ENCODE measurements at regions not wholly inside any gene's neighbourhood (a gene's known extent, or its start where the extent isn't known, plus 50 kb on each side); places are given as distances from the start of the nearest gene placed in this dataset.

GRCh38 chr11:82288471-82288870, 445.2 kb downstream of the FAM181B start:
- TF ChIP-seq CTCF (IDR thresholded peaks at IDR 0.05; ENCODE audit: poor library complexity) = no peak
- no peak for TF ChIP-seq EZH2 (IDR thresholded peaks at IDR 0.05; ENCODE audit: borderline replicate concordance)
